CD4-positive, alpha-beta T cell (primary cell): ENCODE measurements at regions not wholly inside any gene's neighbourhood (a gene's known extent, or its start where the extent isn't known, plus 50 kb on each side); places are given as distances from the start of the nearest gene placed in this dataset.

Experiments used
- ATAC-seq: fragments of 200-7000 bp; cut with Tn5 transposase; one replicate; pipeline ENCODE4 v1.10.0; 2022; ENCODE audit warnings: mild to moderate bottlenecking; ENCODE audit not compliant: poor library complexity
- CTCF ChIA-PET: fragments of 350-600 bp; sonication (Branson Sonifier 250); formaldehyde crosslinking; loops from one replicate; lab custom pipeline; 2021; ENCODE audit warnings: antibody characterized with exemption, inconsistent platforms; lab: Charles Lee
- POLR2A ChIA-PET: fragments of 350-600 bp; sonication (Branson Sonifier 250); formaldehyde crosslinking; loops from one replicate; lab custom pipeline; 2021; ENCODE audit warnings: antibody characterized with exemption, inconsistent platforms; lab: Charles Lee
- DNase-seq, 14 experiments: peaks; one replicate each; pipeline ENCODE4 v3.0.0-alpha.2; 2013 to 2020; ENCODE audit warnings: mixed read lengths in 2 of 14
- H3K27ac ChIP-seq, 2 donors: one replicate each; pipeline versions ENCODE4 v1.5.1 to v1.7.0; 2013; ENCODE audit warnings: low read length in 2 of 2, low read depth in 1 of 2, mild to moderate bottlenecking in 1 of 2
- H3K27me3 ChIP-seq, 2 experiments: 1 replicate in 1 of 2; 2 replicates in 1 of 2; pipeline versions ENCODE4 v1.6.1 to v1.7.0; 2013; ENCODE audit warnings: low read length in 2 of 2, control low read depth in 1 of 2, mild to moderate bottlenecking in 1 of 2, moderate library complexity in 1 of 2; ENCODE audit not compliant: insufficient read depth in 2 of 2, control insufficient read depth in 1 of 2
- H3K36me3 ChIP-seq: one replicate; pipeline ENCODE4 v1.6.1; 2013; ENCODE audit warnings: low read length, control low read depth; ENCODE audit not compliant: insufficient read depth
- H3K4me1 ChIP-seq: one replicate; pipeline ENCODE4 v1.6.1; 2013; ENCODE audit warnings: low read length, control low read depth; ENCODE audit not compliant: insufficient read depth
- H3K4me3 ChIP-seq: one replicate; pipeline ENCODE4 v1.5.1; 2013; ENCODE audit warnings: mild to moderate bottlenecking, low read length, moderate library complexity
- H3K9me3 ChIP-seq, 2 experiments: 1 replicate in 1 of 2; 2 replicates in 1 of 2; pipeline versions ENCODE4 v1.6.1 to v1.7.0; 2013; ENCODE audit warnings: low read length in 2 of 2, mild to moderate bottlenecking in 2 of 2, control low read depth in 1 of 2, moderate library complexity in 1 of 2; ENCODE audit not compliant: control insufficient read depth in 1 of 2, insufficient read depth in 1 of 2
- H3K27ac Mint-ChIP-seq: one replicate; pipeline ENCODE4 v1.8.0; 2020; ENCODE audit warnings: mixed read lengths
- H3K27me3 Mint-ChIP-seq: one replicate; pipeline ENCODE4 v1.8.0; 2021; ENCODE audit warnings: mixed read lengths
- H3K36me3 Mint-ChIP-seq: one replicate; pipeline ENCODE4 v1.8.0; 2021; ENCODE audit warnings: low read depth, mixed read lengths
- H3K4me1 Mint-ChIP-seq: one replicate; pipeline ENCODE4 v1.8.0; 2021; ENCODE audit warnings: low read depth, mixed read lengths
- H3K4me3 Mint-ChIP-seq: one replicate; pipeline ENCODE4 v1.8.0; 2020; ENCODE audit warnings: mild to moderate bottlenecking, mixed read lengths
- H3K9me3 Mint-ChIP-seq: one replicate; pipeline ENCODE4 v1.8.0; 2020; ENCODE audit warnings: mixed read lengths
- intact Hi-C, 2 experiments: fragments of 100-400 bp; cut with DNase I in 1 of 2; cut with micrococcal nuclease in 1 of 2; formaldehyde crosslinking; loops; one replicate each; pipeline versions ENCODE4 v1.15.1 to v1.9.0; 2023 to 2025; cut with DNase I, micrococcal nuclease
- TF ChIP-seq, protein P1 (sequence below): fragments of 200-600 bp; IDR thresholded peaks from one replicate; pipeline ENCODE4 v1.8.0; 2022; ENCODE audit warnings: antibody characterized with exemption, mild to moderate bottlenecking

DNA sequence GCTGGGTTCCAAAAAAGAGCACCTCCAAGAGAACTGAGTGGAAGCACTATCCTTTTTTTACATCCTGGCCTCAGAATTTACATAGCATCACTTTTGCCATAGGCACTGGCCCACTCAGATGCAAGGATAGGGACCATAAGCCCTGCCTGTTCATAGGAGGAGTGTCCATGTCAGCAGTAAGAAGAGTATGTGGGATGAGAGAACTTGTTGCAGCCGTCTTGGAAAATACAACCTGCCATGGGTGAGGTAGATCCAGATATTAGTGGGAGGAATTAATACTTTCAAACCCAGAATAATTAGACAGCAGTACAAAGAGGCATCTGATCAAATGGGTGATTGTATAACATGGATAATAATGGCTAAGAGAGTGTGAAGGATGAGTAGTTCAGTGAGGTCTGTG lies 110.7 kb upstream of the CELF4 start:
- H3K4me1 ChIP-seq = no peaks in the 10 kb centered on the region
- H3K27me3 ChIP-seq = no peaks in the 10 kb centered on the region
- peaks cover 4 to 5% of the 10 kb centered on the region in 2 experiments for H3K9me3 ChIP-seq
- H3K9me3 Mint-ChIP-seq = peaks cover 6% of the 10 kb centered on the region
- H3K4me1 Mint-ChIP-seq = no peaks in the 10 kb centered on the region
- H3K36me3 Mint-ChIP-seq = no peaks in the 10 kb centered on the region
- no peak overlapping the region for H3K4me3 Mint-ChIP-seq
- H3K36me3 ChIP-seq = no peaks in the 10 kb centered on the region
- H3K27ac Mint-ChIP-seq = no peak overlapping the region
- no peaks in the 10 kb centered on the region for H3K27me3 Mint-ChIP-seq
- ATAC-seq (no peak), DNase-seq (no peak)
- POLR2A ChIA-PET = no interaction called here
- intact Hi-C loops = no loop called here
- TF ChIP-seq, protein P1, sequence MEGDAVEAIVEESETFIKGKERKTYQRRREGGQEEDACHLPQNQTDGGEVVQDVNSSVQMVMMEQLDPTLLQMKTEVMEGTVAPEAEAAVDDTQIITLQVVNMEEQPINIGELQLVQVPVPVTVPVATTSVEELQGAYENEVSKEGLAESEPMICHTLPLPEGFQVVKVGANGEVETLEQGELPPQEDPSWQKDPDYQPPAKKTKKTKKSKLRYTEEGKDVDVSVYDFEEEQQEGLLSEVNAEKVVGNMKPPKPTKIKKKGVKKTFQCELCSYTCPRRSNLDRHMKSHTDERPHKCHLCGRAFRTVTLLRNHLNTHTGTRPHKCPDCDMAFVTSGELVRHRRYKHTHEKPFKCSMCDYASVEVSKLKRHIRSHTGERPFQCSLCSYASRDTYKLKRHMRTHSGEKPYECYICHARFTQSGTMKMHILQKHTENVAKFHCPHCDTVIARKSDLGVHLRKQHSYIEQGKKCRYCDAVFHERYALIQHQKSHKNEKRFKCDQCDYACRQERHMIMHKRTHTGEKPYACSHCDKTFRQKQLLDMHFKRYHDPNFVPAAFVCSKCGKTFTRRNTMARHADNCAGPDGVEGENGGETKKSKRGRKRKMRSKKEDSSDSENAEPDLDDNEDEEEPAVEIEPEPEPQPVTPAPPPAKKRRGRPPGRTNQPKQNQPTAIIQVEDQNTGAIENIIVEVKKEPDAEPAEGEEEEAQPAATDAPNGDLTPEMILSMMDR = no peak
- no peak overlapping the region for H3K4me3 ChIP-seq
- no peak overlapping the region for H3K27ac ChIP-seq
- CTCF ChIA-PET = no interaction called here

DNA sequence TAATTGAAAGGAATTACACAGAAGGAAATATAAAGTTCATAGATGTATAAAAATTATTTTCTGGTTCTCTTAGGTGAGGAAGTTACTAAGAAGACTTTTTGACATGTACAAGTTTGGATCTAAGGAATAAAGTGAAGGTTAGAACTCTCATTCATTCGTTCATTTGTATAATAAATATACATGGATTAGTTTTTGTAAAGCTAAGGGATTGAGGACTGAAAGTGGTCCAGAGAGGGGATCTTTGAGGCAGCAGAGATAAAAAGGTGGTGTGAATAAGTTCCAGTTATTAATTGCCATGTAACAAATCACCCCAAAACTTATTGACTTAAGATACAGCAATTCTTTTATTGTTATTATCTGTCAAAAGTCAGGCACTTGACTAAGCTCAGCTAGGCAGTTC lies 110.1 kb upstream of the CELF4 start:
- Mint-ChIP-seq H3K4me3 (no peak overlapping the region), H3K36me3 (no peaks in the 10 kb centered on the region), H3K4me1 (no peaks in the 10 kb centered on the region), H3K27me3 (no peaks in the 10 kb centered on the region), H3K27ac (no peak overlapping the region), H3K9me3 (peaks cover 6% of the 10 kb centered on the region)
- no peaks in the 10 kb centered on the region for H3K27me3 ChIP-seq
- peaks cover 5 to 10% of the 10 kb centered on the region in 2 experiments for H3K9me3 ChIP-seq
- no peak for ATAC-seq
- intact Hi-C loops = no loop called here
- H3K4me3 ChIP-seq = no peak overlapping the region
- ChIA-PET CTCF (no interaction called here), POLR2A (no interaction called here)
- DNase-seq = no peak
- H3K27ac ChIP-seq = no peak overlapping the region
- TF ChIP-seq, protein P1 = no peak
- H3K36me3 ChIP-seq = no peaks in the 10 kb centered on the region
- H3K4me1 ChIP-seq = no peaks in the 10 kb centered on the region

DNA sequence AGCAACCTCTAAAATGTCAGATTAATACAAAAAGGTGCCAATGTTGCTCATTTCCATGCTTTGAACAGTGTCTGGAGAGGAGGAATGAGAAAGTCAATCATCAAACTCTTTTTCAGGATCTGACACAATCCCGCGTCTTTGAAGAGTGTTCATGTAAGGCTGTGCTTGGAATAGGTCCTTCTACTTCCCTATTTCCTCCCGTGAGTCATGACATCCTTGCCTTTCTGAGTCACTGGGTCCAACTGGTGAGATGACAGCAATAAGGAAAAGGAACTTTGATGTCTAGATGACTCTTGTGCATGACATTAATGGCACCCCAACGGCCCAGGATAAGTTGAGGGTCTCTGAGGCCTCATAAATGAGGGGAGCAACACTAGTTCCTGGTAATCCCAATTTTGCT lies 109.0 kb upstream of the CELF4 start:
- Histone ChIP-seq H3K9me3 (peaks cover 5 to 21% of the 10 kb centered on the region in 2 experiments), H3K27me3 (no peaks in the 10 kb centered on the region), H3K4me3 (no peak overlapping the region), H3K36me3 (no peaks in the 10 kb centered on the region), H3K4me1 (no peaks in the 10 kb centered on the region), H3K27ac (no peak overlapping the region)
- Mint-ChIP-seq H3K4me1 (no peaks in the 10 kb centered on the region), H3K36me3 (no peaks in the 10 kb centered on the region), H3K9me3 (peaks cover 3% of the 10 kb centered on the region), H3K27me3 (no peaks in the 10 kb centered on the region), H3K27ac (no peak overlapping the region), H3K4me3 (no peak overlapping the region)
- intact Hi-C loops = no loop called here
- ChIA-PET CTCF (no interaction called here), POLR2A (no interaction called here)
- ATAC-seq = no peak
- TF ChIP-seq, protein P1 = no peak
- DNase-seq = no peak
